GM23338 (cell line): ENCODE measurements at regions not wholly inside any gene's neighbourhood (a gene's known extent, or its start where the extent isn't known, plus 50 kb on each side); places are given as distances from the start of the nearest gene placed in this dataset.

ENCODE experiments used
- ATAC-seq: fragments of 200-7000 bp; cut with Tn5 transposase; 3 replicates; pipeline ENCODE4 v1.9.1; 2020
- DNase-seq: peaks from one replicate; pipeline ENCODE4 v3.0.0-alpha.2; 2015; ENCODE audit warnings: low spot score
- H2AFZ ChIP-seq: fragments of 200-600 bp; sonication (generic); 2 replicates; pipeline ENCODE4 v1.8.0; 2016; ENCODE audit warnings: antibody characterized with exemption, mild to moderate bottlenecking, moderate library complexity
- H3F3A ChIP-seq: fragments of 200-600 bp; sonication (generic); replicated peaks from 2 replicates; pipeline ENCODE4 v1.8.0; 2017; ENCODE audit warnings: antibody characterized with exemption, mixed run types, low read depth
- H3K27ac ChIP-seq: fragments of 200-600 bp; sonication (generic); 2 replicates; pipeline ENCODE4 v1.6.1; 2016; ENCODE audit warnings: low read depth
- H3K27me3 ChIP-seq: fragments of 200-600 bp; sonication (generic); 2 replicates; pipeline ENCODE4 v1.8.0; 2016; ENCODE audit warnings: mild to moderate bottlenecking, mixed run types, moderate library complexity; ENCODE audit not compliant: insufficient read depth
- H3K36me3 ChIP-seq: fragments of 200-600 bp; sonication (generic); 2 replicates; pipeline ENCODE4 v1.8.0; 2016; ENCODE audit warnings: mild to moderate bottlenecking; ENCODE audit not compliant: insufficient read depth
- H3K4me1 ChIP-seq: fragments of 200-600 bp; sonication (generic); 2 replicates; pipeline ENCODE4 v1.8.0; 2016; ENCODE audit warnings: mild to moderate bottlenecking, moderate library complexity; ENCODE audit not compliant: insufficient read depth
- H3K4me2 ChIP-seq: fragments of 200-600 bp; sonication (generic); 2 replicates; pipeline ENCODE4 v1.7.1; 2017; ENCODE audit warnings: mixed run types
- H3K4me3 ChIP-seq: fragments of 200-600 bp; sonication (generic); 2 replicates; pipeline ENCODE4 v1.6.1; 2016; ENCODE audit warnings: mixed run types
- H3K79me2 ChIP-seq: fragments of 200-600 bp; sonication (generic); replicated peaks from 2 replicates; pipeline ENCODE4 v1.8.0; 2017; ENCODE audit warnings: mild to moderate bottlenecking; ENCODE audit not compliant: insufficient read depth
- H3K9me2 ChIP-seq: fragments of 200-600 bp; sonication (generic); 2 replicates; pipeline ENCODE4 v1.8.0; 2017; ENCODE audit not compliant: insufficient read depth
- H4K20me1 ChIP-seq: fragments of 200-600 bp; sonication (generic); replicated peaks from 2 replicates; pipeline ENCODE4 v1.8.0; 2017; ENCODE audit warnings: mild to moderate bottlenecking; ENCODE audit not compliant: insufficient read depth
- H3K27ac Mint-ChIP-seq: 2 replicates; pipeline ENCODE4 v1.8.0; 2020; ENCODE audit warnings: inconsistent platforms, mild to moderate bottlenecking, moderate library complexity, mixed read lengths
- H3K27me3 Mint-ChIP-seq: 3 replicates; pipeline ENCODE4 v1.8.0; 2022; ENCODE audit warnings: low read depth, mild to moderate bottlenecking, moderate library complexity, mixed read lengths, inconsistent platforms; ENCODE audit not compliant: insufficient read depth, poor library complexity
- H3K36me3 Mint-ChIP-seq: 3 replicates; pipeline ENCODE4 v1.8.0; 2021; ENCODE audit warnings: low read depth, mild to moderate bottlenecking, inconsistent platforms, moderate library complexity, mixed read lengths
- H3K4me1 Mint-ChIP-seq: 3 replicates; pipeline ENCODE4 v1.8.0; 2020; ENCODE audit warnings: mild to moderate bottlenecking, inconsistent platforms, mixed read lengths
- H3K4me3 Mint-ChIP-seq: 3 replicates; pipeline ENCODE4 v1.8.0; 2021; ENCODE audit warnings: moderate library complexity, mild to moderate bottlenecking, inconsistent platforms, mixed read lengths
- H3K9me3 Mint-ChIP-seq: 3 replicates; pipeline ENCODE4 v1.8.0; 2020; ENCODE audit warnings: moderate library complexity, mild to moderate bottlenecking, inconsistent platforms, mixed read lengths
- CREB1 ChIP-seq: fragments of 250-450 bp; sonication (Bioruptor Pico); IDR thresholded peaks from 2 replicates; pipeline ENCODE4 v1.5.0; 2020; ENCODE audit warnings: low read depth, mild to moderate bottlenecking, moderate library complexity
- CTCF ChIP-seq, 2 experiments: fragments of 200-600 bp in 1 of 2; sonication (generic) in 1 of 2; conservative IDR thresholded peaks; 2 replicates each; pipeline versions ENCODE4 v1.5.1 to v1.6.1; 2016 to 2017; ENCODE audit warnings: antibody characterized with exemption in 2 of 2, low read depth in 2 of 2, mild to moderate bottlenecking in 2 of 2, moderate library complexity in 1 of 2
- EZH2 ChIP-seq: fragments of 200-600 bp; sonication (generic); IDR thresholded peaks from one replicate; pipeline ENCODE4 v1.8.0; 2017; ENCODE audit warnings: antibody characterized with exemption, mild to moderate bottlenecking, low read depth; ENCODE audit not compliant: unreplicated experiment
- NANOG ChIP-seq: IDR thresholded peaks from 2 replicates; pipeline ENCODE4 v1.6.1; 2016; ENCODE audit warnings: antibody characterized with exemption, borderline replicate concordance
- POLR2AphosphoS5 ChIP-seq: IDR thresholded peaks from 2 replicates; pipeline ENCODE4 v1.6.1; 2016; ENCODE audit warnings: antibody characterized with exemption, low read depth
- STAT1 ChIP-seq: IDR thresholded peaks from one replicate; pipeline ENCODE4 v1.6.1; 2016; ENCODE audit warnings: antibody characterized with exemption; ENCODE audit not compliant: unreplicated experiment
- ZNF462 ChIP-seq: fragments of 250-450 bp; sonication (Bioruptor Pico); IDR thresholded peaks from 2 replicates; pipeline ENCODE4 v1.5.0; 2020; ENCODE audit warnings: mild to moderate bottlenecking, moderate library complexity

- TF ChIP-seq ZNF462 (CRISPR knock-in tag) (no peak), STAT1 (no peak), EZH2 (no peak), CREB1 (CRISPR knock-in tag) (no peak), POLR2AphosphoS5 (no peak), NANOG (no peak)
These were observed 506.9 kb downstream of the TLE1 start (continued) for GRCh38 chr9:81182431-81182830.

- no peaks in the 10 kb centered on the region for H3F3A ChIP-seq
- H3K4me3 ChIP-seq = no peak overlapping the region
- H3K4me1 Mint-ChIP-seq = no peaks in the 10 kb centered on the region
- no peak overlapping the region for H3K27ac Mint-ChIP-seq
- H3K9me3 Mint-ChIP-seq = peaks cover 5% of the 10 kb centered on the region; the same call in 1 of the 3 replicates
- no peaks in the 10 kb centered on the region for H4K20me1 ChIP-seq
- TF ChIP-seq CTCF (conservative IDR thresholded peaks at IDR 0.05; ENCODE audit: low read depth in 2 of 2) = peak; percentile 18 to 38; a peak in 2 of 4 replicates
- no peak for TF ChIP-seq EZH2
- H3K4me3 Mint-ChIP-seq = no peak overlapping the region
- no peak overlapping the region for H3K27ac ChIP-seq
- peak; percentile 28 for DNase-seq
- H3K9me2 ChIP-seq = 0 out of 2 replicates have a peak, but pooled peaks cover 8% of the 10 kb centered on the region
- no peaks in the 10 kb centered on the region for H3K79me2 ChIP-seq
- H3K36me3 Mint-ChIP-seq = no peaks in the 10 kb centered on the region
- no peak for ATAC-seq
- no peak overlapping the region for H3K4me2 ChIP-seq
- no peaks in the 10 kb centered on the region for H3K27me3 ChIP-seq
- H2AFZ ChIP-seq = no peak overlapping the region
- peaks cover 3% of the 10 kb centered on the region for H3K27me3 Mint-ChIP-seq
- no peaks in the 10 kb centered on the region for H3K4me1 ChIP-seq
- no peaks in the 10 kb centered on the region for H3K36me3 ChIP-seq
These were observed 515.3 kb downstream of the TLE1 start for GRCh38 chr9:81174023-81174422.
